Lower lobe of right lung (tissue), 2 donors: ENCODE measurements at regions not wholly inside any gene's neighbourhood (a gene's known extent, or its start where the extent isn't known, plus 50 kb on each side); places are given as distances from the start of the nearest gene placed in this dataset.
"Not testable (repeated sequence)": the region's sequence is repeated elsewhere in the genome, so short reads cannot be mapped to it uniquely, and the experiment has no call there.

Experiments used
- ATAC-seq, 2 donors: fragments of 200-7000 bp; cut with Tn5 transposase; one replicate each; pipeline ENCODE4 v1.9.1; 2020 to 2022; ENCODE audit warnings: mild to moderate bottlenecking in 2 of 2, moderate library complexity in 2 of 2
- DNase-seq: peaks from one replicate; pipeline ENCODE4 v3.0.0-alpha.2; 2020
- H3K27ac ChIP-seq: fragments of 200-600 bp; one replicate; pipeline ENCODE4 v1.8.0; 2022
- H3K27me3 ChIP-seq: fragments of 200-600 bp; one replicate; pipeline ENCODE4 v1.8.0; 2022; ENCODE audit warnings: low read depth
- H3K36me3 ChIP-seq: fragments of 200-600 bp; one replicate; pipeline ENCODE4 v1.8.0; 2022; ENCODE audit warnings: mild to moderate bottlenecking
- H3K4me1 ChIP-seq: fragments of 200-600 bp; one replicate; pipeline ENCODE4 v1.8.0; 2022
- H3K4me3 ChIP-seq: fragments of 200-600 bp; one replicate; pipeline ENCODE4 v1.8.0; 2022; ENCODE audit warnings: mild to moderate bottlenecking
- H3K9me3 ChIP-seq: fragments of 200-600 bp; one replicate; pipeline ENCODE4 v1.8.0; 2022
- CTCF ChIP-seq: fragments of 200-600 bp; IDR thresholded peaks from one replicate; pipeline ENCODE4 v1.8.0; 2022; ENCODE audit warnings: antibody characterized with exemption, mild to moderate bottlenecking
- intact Hi-C: fragments of 100-400 bp; cut with DNase I; formaldehyde crosslinking; loops from one replicate; pipeline ENCODE4 v1.11.0; 2022
- donor health status: DM: no; HTN: yes; CAD: no; lungs with severe emphysema.

GRCh38 chr15:26061248-26061647 is 198.1 kb upstream of the ATP10A start:
- Histone ChIP-seq H3K36me3 (no peaks in the 10 kb centered on the region), H3K9me3 (no peaks in the 10 kb centered on the region), H3K4me1 (no peaks in the 10 kb centered on the region), H3K27ac (no peak overlapping the region), H3K27me3 (no peaks in the 10 kb centered on the region), H3K4me3 (no peak overlapping the region)
- TF ChIP-seq CTCF, result no peak
- DNase-seq (no peak), ATAC-seq (no peak)
- intact Hi-C loops, result no loop called here

GRCh38 chr15:26056766-26057165 is 193.6 kb upstream of the ATP10A start:
- DNase-seq, ATAC-seq, H3K4me3 ChIP-seq, H3K27ac ChIP-seq, H3K27me3 ChIP-seq, intact Hi-C loops, H3K4me1 ChIP-seq, H3K9me3 ChIP-seq, H3K36me3 ChIP-seq: not testable (repeated sequence)

DNA sequence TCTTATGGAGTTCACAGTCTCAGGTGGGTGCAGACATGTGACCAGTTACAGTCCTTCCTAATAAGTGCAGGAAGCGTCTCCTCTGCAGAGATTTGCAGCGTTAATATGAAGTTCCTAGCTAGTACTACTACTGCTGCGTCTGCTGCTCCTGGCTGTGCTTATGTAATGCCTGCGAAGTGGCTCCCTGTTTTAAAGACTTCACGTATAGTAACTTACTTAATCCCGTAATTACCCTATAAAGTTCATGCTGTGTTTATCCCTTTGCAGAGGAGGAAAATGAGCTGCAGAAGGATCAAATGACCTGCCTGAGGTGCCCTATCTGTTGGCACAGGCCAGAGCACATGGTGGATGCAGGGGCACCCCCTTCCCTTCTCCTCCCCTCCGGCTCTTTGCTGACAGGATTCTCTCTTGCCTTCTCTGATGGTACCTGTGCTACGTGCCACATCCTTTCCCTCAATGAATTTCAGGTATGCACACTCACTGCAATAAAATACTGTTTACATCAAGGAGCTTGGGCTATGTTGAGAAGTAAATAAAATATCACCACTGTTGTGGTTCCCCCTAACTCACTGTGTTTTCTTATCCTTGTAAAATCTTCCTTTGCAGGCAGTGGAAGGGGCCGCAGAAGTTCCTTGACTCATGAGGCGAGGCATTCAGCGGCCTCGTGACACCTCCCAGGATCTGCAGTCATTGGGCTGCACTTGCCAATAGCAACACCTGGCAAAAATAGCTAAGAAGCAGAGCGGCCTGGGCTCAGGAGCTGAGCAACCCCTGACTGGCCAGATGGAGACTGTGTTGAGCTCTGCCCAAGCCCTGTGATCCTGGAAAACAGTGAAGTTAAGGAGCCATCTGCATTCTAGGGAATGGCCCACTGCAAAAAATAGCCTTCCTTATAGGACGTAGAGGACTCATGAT is 188.9 kb upstream of the ATP10A start:
- H3K27ac ChIP-seq, result no peak overlapping the region
- no peaks in the 10 kb centered on the region for H3K36me3 ChIP-seq
- H3K4me3 ChIP-seq, result no peak overlapping the region
- ATAC-seq (no peak), DNase-seq (no peak)
- no peaks in the 10 kb centered on the region for H3K9me3 ChIP-seq
- no peaks in the 10 kb centered on the region for H3K4me1 ChIP-seq
- intact Hi-C loops, result no loop called here
- TF ChIP-seq CTCF, result no peak
- H3K27me3 ChIP-seq, result no peaks in the 10 kb centered on the region

DNA sequence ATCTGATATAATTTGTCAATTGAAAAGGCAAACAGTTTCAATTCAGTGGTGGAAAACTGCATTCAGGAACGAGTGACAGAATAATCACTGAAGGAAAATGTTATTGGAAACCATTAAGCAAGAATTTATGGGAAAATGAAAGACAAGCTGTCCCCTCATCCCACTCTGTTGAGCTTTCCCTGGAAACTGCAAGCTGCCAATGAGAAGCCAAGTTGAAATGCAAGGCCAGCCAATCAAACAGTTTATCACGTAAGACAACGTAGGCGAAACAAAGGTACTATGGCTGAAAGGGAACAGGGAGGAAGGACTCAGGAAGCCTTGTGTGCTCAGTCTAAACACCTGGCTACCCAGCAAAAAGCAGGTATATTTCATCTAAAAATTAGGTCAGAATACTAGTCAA is 187.9 kb upstream of the ATP10A start:
- Histone ChIP-seq H3K27me3 (no peaks in the 10 kb centered on the region), H3K27ac (no peak overlapping the region), H3K4me1 (no peaks in the 10 kb centered on the region), H3K36me3 (no peaks in the 10 kb centered on the region), H3K9me3 (no peaks in the 10 kb centered on the region), H3K4me3 (no peak overlapping the region)
- no peak for TF ChIP-seq CTCF
- intact Hi-C loops, result no loop called here
- ATAC-seq (no peak), DNase-seq (no peak)

DNA sequence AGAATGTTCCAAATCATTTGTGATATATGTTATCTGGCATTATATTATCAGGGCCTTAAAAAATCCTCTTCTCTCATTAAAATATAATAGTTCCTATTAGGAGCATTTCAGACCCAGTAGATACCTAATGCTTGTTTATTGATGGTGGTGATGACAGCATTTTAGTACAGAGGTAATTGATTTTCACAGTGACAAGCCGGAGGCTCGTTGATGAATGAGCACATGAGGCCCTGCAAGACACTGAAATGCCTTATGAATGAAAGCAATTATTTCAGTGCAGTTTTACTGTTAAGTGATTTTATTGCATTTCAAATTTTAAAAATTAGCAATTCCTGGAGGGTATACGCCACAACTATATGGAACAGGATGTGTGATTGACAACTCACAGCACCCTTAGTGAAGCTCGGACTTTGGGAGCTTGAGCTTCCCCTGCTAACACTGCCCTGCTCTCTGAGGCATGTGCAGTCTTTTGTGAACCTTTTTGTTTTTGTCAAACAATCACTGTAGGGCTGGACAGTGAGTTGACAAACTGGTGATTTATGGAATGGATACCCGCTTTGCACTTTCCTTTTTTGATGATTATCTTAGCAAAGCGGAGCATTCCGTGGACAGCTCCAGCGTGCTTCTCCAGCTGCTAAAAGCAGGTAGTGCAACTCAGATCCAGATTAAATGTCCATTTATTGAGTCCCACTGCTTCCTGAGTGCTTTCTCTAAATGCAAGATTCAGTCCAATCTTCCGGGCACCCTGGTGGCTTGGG is 187.0 kb upstream of the ATP10A start:
- DNase-seq (no peak), ATAC-seq (no peak)
- TF ChIP-seq CTCF, result no peak
- Histone ChIP-seq H3K36me3 (no peaks in the 10 kb centered on the region), H3K27me3 (no peaks in the 10 kb centered on the region), H3K4me3 (no peak overlapping the region), H3K4me1 (no peaks in the 10 kb centered on the region), H3K9me3 (no peaks in the 10 kb centered on the region), H3K27ac (no peak overlapping the region)
- intact Hi-C loops, result no loop called here

GRCh38 chr15:26048669-26049068 is 185.5 kb upstream of the ATP10A start:
- intact Hi-C loops, result no loop called here
- H3K27me3 ChIP-seq, result no peaks in the 10 kb centered on the region
- no peaks in the 10 kb centered on the region for H3K36me3 ChIP-seq
- H3K4me1 ChIP-seq, result no peaks in the 10 kb centered on the region
- no peak overlapping the region for H3K4me3 ChIP-seq
- no peak for TF ChIP-seq CTCF
- H3K27ac ChIP-seq, result no peak overlapping the region
- H3K9me3 ChIP-seq, result no peaks in the 10 kb centered on the region
- ATAC-seq (no peak), DNase-seq (no peak)
